Mesenchymal stem cell (in vitro differentiated cells and primary cell): ENCODE measurements at regions not wholly inside any gene's neighbourhood (a gene's known extent, or its start where the extent isn't known, plus 50 kb on each side); places are given as distances from the start of the nearest gene placed in this dataset.

Experiments
- DNase-seq: peaks from one replicate; pipeline ENCODE4 v3.0.0-alpha.2; 2013
- H2AFZ ChIP-seq: one replicate; pipeline ENCODE4 v1.6.1; 2013; ENCODE audit warnings: low read depth, mild to moderate bottlenecking, control low read depth, inconsistent platforms, low read length, moderate library complexity
- H2AK5ac ChIP-seq: 2 replicates; pipeline ENCODE4 v1.6.1; 2013; ENCODE audit warnings: low read length, moderate library complexity, mild to moderate bottlenecking, inconsistent platforms; ENCODE audit not compliant: severe bottlenecking
- H2BK120ac ChIP-seq: one replicate; pipeline ENCODE4 v1.6.1; 2013; ENCODE audit warnings: low read depth, mild to moderate bottlenecking, inconsistent platforms, low read length, moderate library complexity
- H2BK12ac ChIP-seq, 2 experiments: one replicate each; pipeline ENCODE4 v1.6.1; 2013; ENCODE audit warnings: inconsistent platforms in 2 of 2, low read length in 2 of 2, mild to moderate bottlenecking in 2 of 2, moderate library complexity in 2 of 2, control low read depth in 1 of 2
- H2BK15ac ChIP-seq: one replicate; pipeline ENCODE4 v1.6.1; 2013; ENCODE audit warnings: mild to moderate bottlenecking, low read depth, inconsistent platforms; ENCODE audit not compliant: poor library complexity, severe bottlenecking
- H2BK5ac ChIP-seq: 2 replicates; pipeline ENCODE4 v1.6.1; 2013; ENCODE audit warnings: low read depth, mild to moderate bottlenecking, low read length, control low read depth, inconsistent platforms; ENCODE audit not compliant: poor library complexity, severe bottlenecking
- H3K14ac ChIP-seq, 2 experiments: one replicate each; pipeline ENCODE4 v1.6.1; 2013; ENCODE audit warnings: inconsistent platforms in 2 of 2, low read length in 2 of 2, control low read depth in 1 of 2, mild to moderate bottlenecking in 1 of 2, moderate library complexity in 1 of 2
- H3K18ac ChIP-seq, 2 experiments: one replicate each; pipeline ENCODE4 v1.6.1; 2013; ENCODE audit warnings: inconsistent platforms in 2 of 2, low read length in 2 of 2, control low read depth in 1 of 2, low read depth in 1 of 2, mild to moderate bottlenecking in 1 of 2
- H3K23ac ChIP-seq, 2 experiments: one replicate each; pipeline ENCODE4 v1.6.1; 2013; ENCODE audit warnings: inconsistent platforms in 2 of 2, low read length in 2 of 2, mild to moderate bottlenecking in 2 of 2, moderate library complexity in 2 of 2, control low read depth in 1 of 2
- H3K27ac ChIP-seq: 2 replicates; pipeline ENCODE4 v1.5.1; 2013; ENCODE audit warnings: mild to moderate bottlenecking, moderate library complexity, low read length, control low read depth, inconsistent platforms; ENCODE audit not compliant: poor library complexity, severe bottlenecking
- H3K27me3 ChIP-seq, 2 experiments: 2 replicates each; pipeline versions ENCODE4 v1.6.1 to v1.7.0; 2013; ENCODE audit warnings: low read length in 2 of 2, mild to moderate bottlenecking in 2 of 2, moderate library complexity in 2 of 2, control low read depth in 1 of 2, inconsistent platforms in 1 of 2; ENCODE audit not compliant: control insufficient read depth in 1 of 2, insufficient read depth in 1 of 2
- H3K36me3 ChIP-seq, 2 experiments: 2 replicates each; pipeline versions ENCODE4 v1.6.1 to v1.7.0; 2013; ENCODE audit warnings: low read length in 2 of 2, control low read depth in 1 of 2, inconsistent platforms in 1 of 2, low read depth in 1 of 2, mild to moderate bottlenecking in 1 of 2; ENCODE audit not compliant: insufficient read depth in 2 of 2, control insufficient read depth in 1 of 2
- H3K4ac ChIP-seq, 2 experiments: one replicate each; pipeline ENCODE4 v1.6.1; 2013; ENCODE audit warnings: inconsistent platforms in 2 of 2, low read length in 2 of 2, mild to moderate bottlenecking in 2 of 2, moderate library complexity in 2 of 2, control low read depth in 1 of 2, low read depth in 1 of 2
- H3K4me1 ChIP-seq: 2 replicates; pipeline ENCODE4 v1.6.1; 2013; ENCODE audit warnings: low read depth, low read length, control low read depth; ENCODE audit not compliant: control insufficient read depth, insufficient read depth
- H3K4me2 ChIP-seq: 2 replicates; pipeline ENCODE4 v1.6.1; 2013; ENCODE audit warnings: low read length, mild to moderate bottlenecking, inconsistent platforms; ENCODE audit not compliant: poor library complexity, severe bottlenecking
- H3K4me3 ChIP-seq, 2 experiments: 2 replicates each; pipeline versions ENCODE4 v1.5.1 to v1.7.0; 2013; ENCODE audit warnings: low read length in 2 of 2, mild to moderate bottlenecking in 2 of 2, control low read depth in 1 of 2, low read depth in 1 of 2; ENCODE audit not compliant: insufficient read depth in 1 of 2
- H3K79me1 ChIP-seq: replicated peaks from 2 replicates; pipeline ENCODE4 v1.6.1; 2013; ENCODE audit warnings: mild to moderate bottlenecking, control low read depth, low read length, inconsistent platforms; ENCODE audit not compliant: poor library complexity, severe bottlenecking
- H3K9ac ChIP-seq: 2 replicates; pipeline ENCODE4 v1.7.0; 2013; ENCODE audit warnings: mild to moderate bottlenecking, low read length, moderate library complexity
- H3K9me3 ChIP-seq: 2 replicates; pipeline ENCODE4 v1.7.0; 2013; ENCODE audit warnings: mild to moderate bottlenecking, low read length; ENCODE audit not compliant: control insufficient read depth
- H4K8ac ChIP-seq: one replicate; pipeline ENCODE4 v1.6.1; 2013; ENCODE audit warnings: inconsistent platforms, mild to moderate bottlenecking, low read length, moderate library complexity
- H4K91ac ChIP-seq: one replicate; pipeline ENCODE4 v1.6.1; 2013; ENCODE audit warnings: mild to moderate bottlenecking, low read length, inconsistent platforms
- WGBS: methylation state at CpG from one replicate; pipeline ENCODE4 v1.1.7; 2013; ENCODE audit warnings: mixed read lengths; 5-methylcytosine and 5-hydroxymethylcytosine counted together

- Histone ChIP-seq H3K4me2 (no peak overlapping the region), H4K91ac (no peak overlapping the region), H3K18ac (no peak overlapping the region), H3K9me3 (no peaks in the 10 kb centered on the region), H2BK120ac (no peak overlapping the region), H3K9ac (no peak overlapping the region), H3K4me1 (no peaks in the 10 kb centered on the region), H3K27ac (no peak overlapping the region), H2AK5ac (no peak overlapping the region), H3K4me3 (no peak overlapping the region), H3K79me1 (no peaks in the 10 kb centered on the region), H2BK12ac (no peak overlapping the region), H2AFZ (no peak overlapping the region), H3K27me3 (no peaks in the 10 kb centered on the region), H2BK15ac (no peak overlapping the region), H3K23ac (no peak overlapping the region), H4K8ac (no peak overlapping the region), H3K4ac (no peak overlapping the region), H2BK5ac (no peak overlapping the region), H3K36me3 (no peaks in the 10 kb centered on the region), H3K14ac (no peak overlapping the region)
- 100% methylated on average over 1 of the region's 3 CpGs for WGBS
- DNase-seq, result no peak
These were observed 294.7 kb upstream of the CCDC54 start for GRCh38 chr3:107082527-107082926.

GRCh38 chr3:107085261-107085660 is 292.0 kb upstream of the CCDC54 start:
- H3K9ac ChIP-seq, result no peak overlapping the region
- H2BK120ac ChIP-seq, result no peak overlapping the region
- no peaks in the 10 kb centered on the region for H3K79me1 ChIP-seq
- H3K4me1 ChIP-seq, result no peaks in the 10 kb centered on the region
- no peak overlapping the region for H3K14ac ChIP-seq
- no peak overlapping the region for H2AK5ac ChIP-seq
- H3K27me3 ChIP-seq, result no peaks in the 10 kb centered on the region
- no peak overlapping the region for H3K4ac ChIP-seq
- H2AFZ ChIP-seq, result no peak overlapping the region
- 98% methylated on average over 3 of the region's 3 CpGs for WGBS
- H4K8ac ChIP-seq, result no peak overlapping the region
- no peak overlapping the region for H2BK5ac ChIP-seq
- H3K36me3 ChIP-seq, result no peaks in the 10 kb centered on the region
- DNase-seq, result no peak
- H3K27ac ChIP-seq, result peak overlapping the region; percentile 0
- H2BK12ac ChIP-seq, result no peak overlapping the region
- H2BK15ac ChIP-seq, result no peak overlapping the region
- H3K4me3 ChIP-seq, result no peak overlapping the region
- no peaks in the 10 kb centered on the region for H3K9me3 ChIP-seq
- peak overlapping the region; percentile 22 for H4K91ac ChIP-seq
- H3K23ac ChIP-seq, result no peak overlapping the region
- no peak overlapping the region for H3K4me2 ChIP-seq
- H3K18ac ChIP-seq, result no peak overlapping the region

- Histone ChIP-seq H2BK5ac (no peak overlapping the region), H2AFZ (no peak overlapping the region), H4K8ac (no peak overlapping the region), H4K91ac (no peak overlapping the region), H3K27ac (no peak overlapping the region), H3K36me3 (no peaks in the 10 kb centered on the region), H2BK12ac (no peak overlapping the region), H3K9ac (no peak overlapping the region), H3K23ac (no peak overlapping the region), H3K9me3 (no peaks in the 10 kb centered on the region), H3K79me1 (no peaks in the 10 kb centered on the region), H3K4ac (no peak overlapping the region), H2AK5ac (no peak overlapping the region), H3K4me3 (no peak overlapping the region), H3K18ac (no peak overlapping the region), H2BK15ac (no peak overlapping the region), H3K27me3 (no peaks in the 10 kb centered on the region), H2BK120ac (no peak overlapping the region), H3K14ac (no peak overlapping the region), H3K4me2 (no peak overlapping the region), H3K4me1 (no peaks in the 10 kb centered on the region)
- DNase-seq, result no peak
- WGBS, result 94% methylated on average over 3 of the region's 3 CpGs
These were observed 285.1 kb upstream of the CCDC54 start for GRCh38 chr3:107092121-107092520.

GRCh38 chr3:107098864-107099263 is 278.4 kb upstream of the CCDC54 start:
- no peak overlapping the region for H2AK5ac ChIP-seq
- no peak overlapping the region for H2BK120ac ChIP-seq
- H3K4me2 ChIP-seq, result no peak overlapping the region
- DNase-seq, result no peak
- H3K9ac ChIP-seq, result no peak overlapping the region
- no peak overlapping the region for H4K91ac ChIP-seq
- H3K18ac ChIP-seq, result no peak overlapping the region
- H3K4me3 ChIP-seq, result no peak overlapping the region
- H3K4ac ChIP-seq, result no peak overlapping the region
- no peaks in the 10 kb centered on the region for H3K4me1 ChIP-seq
- H2AFZ ChIP-seq, result no peak overlapping the region
- no peak overlapping the region for H4K8ac ChIP-seq
- H3K79me1 ChIP-seq, result no peaks in the 10 kb centered on the region
- no peaks in the 10 kb centered on the region for H3K9me3 ChIP-seq
- H2BK12ac ChIP-seq, result no peak overlapping the region
- no peak overlapping the region for H2BK5ac ChIP-seq
- H3K14ac ChIP-seq, result no peak overlapping the region
- no peak overlapping the region for H2BK15ac ChIP-seq
- H3K27me3 ChIP-seq, result no peaks in the 10 kb centered on the region
- no peak overlapping the region for H3K27ac ChIP-seq
- H3K23ac ChIP-seq, result no peak overlapping the region
- no peaks in the 10 kb centered on the region for H3K36me3 ChIP-seq
